CD4-positive, CD25-positive, alpha-beta regulatory T cell (primary cell): ENCODE measurements at regions not wholly inside any gene's neighbourhood (a gene's known extent, or its start where the extent isn't known, plus 50 kb on each side); places are given as distances from the start of the nearest gene placed in this dataset.

ENCODE experiments used
- ATAC-seq, 2 donors: fragments of 150-1000 bp; cut with Tn5 transposase; one replicate each; pipeline ENCODE4 v1.10.0; 2021; ENCODE audit warnings: low read depth in 2 of 2, moderate number of reproducible peaks in 2 of 2, moderate library complexity in 1 of 2
- DNase-seq, 3 donors: peaks; one replicate each; pipeline versions ENCODE4 v3.0.0 to v3.0.0-alpha.2; 2012 to 2022; ENCODE audit warnings: mixed read lengths in 1 of 3
- H3K27ac ChIP-seq: one replicate; pipeline ENCODE4 v1.7.0; 2013; ENCODE audit warnings: mild to moderate bottlenecking, low read length; ENCODE audit not compliant: insufficient read depth, poor library complexity, severe bottlenecking
- H3K27me3 ChIP-seq: one replicate; pipeline ENCODE4 v1.7.0; 2013; ENCODE audit warnings: low read length; ENCODE audit not compliant: control insufficient read depth, insufficient read depth
- H3K36me3 ChIP-seq: one replicate; pipeline ENCODE4 v1.7.0; 2013; ENCODE audit warnings: mild to moderate bottlenecking, low read length, moderate library complexity; ENCODE audit not compliant: control insufficient read depth, insufficient read depth
- H3K4me1 ChIP-seq: 2 replicates; pipeline ENCODE4 v1.7.0; 2013; ENCODE audit warnings: mild to moderate bottlenecking, low read length; ENCODE audit not compliant: insufficient read depth, control insufficient read depth, poor library complexity, severe bottlenecking
- H3K4me3 ChIP-seq: one replicate; pipeline ENCODE4 v1.7.0; 2013; ENCODE audit warnings: low read depth, mild to moderate bottlenecking, low read length, moderate library complexity
- H3K9me3 ChIP-seq, 2 experiments: 1 replicate in 1 of 2; 2 replicates in 1 of 2; pipeline ENCODE4 v1.7.0; 2013; ENCODE audit warnings: low read length in 2 of 2, mild to moderate bottlenecking in 1 of 2, moderate library complexity in 1 of 2; ENCODE audit not compliant: control insufficient read depth in 2 of 2
- H3K27ac Mint-ChIP-seq, 3 donors: one replicate each; pipeline ENCODE4 v1.8.0; 2020 to 2022; ENCODE audit warnings: mild to moderate bottlenecking in 3 of 3, mixed read lengths in 3 of 3, moderate library complexity in 2 of 3
- H3K27me3 Mint-ChIP-seq: one replicate; pipeline ENCODE4 v1.8.0; 2022; ENCODE audit warnings: mild to moderate bottlenecking, mixed read lengths
- H3K36me3 Mint-ChIP-seq: one replicate; pipeline ENCODE4 v1.8.0; 2020; ENCODE audit warnings: mixed read lengths
- H3K4me1 Mint-ChIP-seq, 4 donors: one replicate each; pipeline ENCODE4 v1.8.0; 2020 to 2022; ENCODE audit warnings: mixed read lengths in 4 of 4, mild to moderate bottlenecking in 1 of 4
- H3K4me3 Mint-ChIP-seq, 4 donors: one replicate each; pipeline ENCODE4 v1.8.0; 2020 to 2022; ENCODE audit warnings: mild to moderate bottlenecking in 4 of 4, mixed read lengths in 4 of 4, moderate library complexity in 3 of 4
- H3K9me3 Mint-ChIP-seq, 7 donors: one replicate each; pipeline ENCODE4 v1.8.0; 2020 to 2022; ENCODE audit warnings: mixed read lengths in 7 of 7, mild to moderate bottlenecking in 3 of 7, moderate library complexity in 2 of 7

GRCh38 chr7:24455813-24456525 lies 117.3 kb upstream of the PALS2 start:
- peaks cover 1% of the 10 kb centered on the region for H3K27me3 ChIP-seq
- Mint-ChIP-seq H3K4me1 (no peaks in the 10 kb centered on the region), H3K9me3 (no peaks in the 10 kb centered on the region), H3K27ac (no peak overlapping the region), H3K4me3 (no peak overlapping the region), H3K27me3 (peaks cover 8% of the 10 kb centered on the region), H3K36me3 (no peaks in the 10 kb centered on the region)
- H3K36me3 ChIP-seq: no peaks in the 10 kb centered on the region
- no peak for ATAC-seq
- H3K9me3 ChIP-seq: no peaks in the 10 kb centered on the region
- DNase-seq: no peak
- H3K4me1 ChIP-seq: no peaks in the 10 kb centered on the region
- no peak overlapping the region for H3K27ac ChIP-seq
- H3K4me3 ChIP-seq: no peak overlapping the region

- Mint-ChIP-seq H3K36me3 (no peaks in the 10 kb centered on the region), H3K9me3 (no peaks in the 10 kb centered on the region), H3K4me1 (no peaks in the 10 kb centered on the region), H3K4me3 (no peak overlapping the region), H3K27ac (no peak overlapping the region), H3K27me3 (peaks cover 8% of the 10 kb centered on the region)
- no peaks in the 10 kb centered on the region for H3K4me1 ChIP-seq
- peaks cover 1% of the 10 kb centered on the region for H3K27me3 ChIP-seq
- no peak overlapping the region for H3K27ac ChIP-seq
- no peak for ATAC-seq
- H3K36me3 ChIP-seq: no peaks in the 10 kb centered on the region
- no peak for DNase-seq
- H3K9me3 ChIP-seq: no peaks in the 10 kb centered on the region
- H3K4me3 ChIP-seq: no peak overlapping the region
These were observed 116.6 kb upstream of the PALS2 start for GRCh38 chr7:24456526-24457218.

GRCh38 chr7:24457219-24457558 lies 116.1 kb upstream of the PALS2 start:
- H3K9me3 Mint-ChIP-seq: no peaks in the 10 kb centered on the region

GRCh38 chr7:24462117-24462516 lies 111.1 kb upstream of the PALS2 start:
- H3K9me3 Mint-ChIP-seq: no peaks in the 10 kb centered on the region
- no peaks in the 10 kb centered on the region for H3K27me3 Mint-ChIP-seq
- H3K27ac ChIP-seq: no peak overlapping the region
- H3K9me3 ChIP-seq: no peaks in the 10 kb centered on the region
- H3K36me3 Mint-ChIP-seq: no peaks in the 10 kb centered on the region
- no peaks in the 10 kb centered on the region for H3K4me1 Mint-ChIP-seq
- no peak overlapping the region for H3K4me3 ChIP-seq
- H3K36me3 ChIP-seq: no peaks in the 10 kb centered on the region
- no peak overlapping the region for H3K4me3 Mint-ChIP-seq
- H3K27ac Mint-ChIP-seq: no peak overlapping the region
- peaks cover 5% of the 10 kb centered on the region for H3K27me3 ChIP-seq
- DNase-seq (no peak), ATAC-seq (no peak)
- H3K4me1 ChIP-seq: no peaks in the 10 kb centered on the region

More at GRCh38 chr7:24457219-24457558, 116.1 kb upstream of the PALS2 start:
- no peaks in the 10 kb centered on the region for H3K4me1 Mint-ChIP-seq
- no peak overlapping the region for H3K4me3 ChIP-seq
- no peak for DNase-seq
- no peaks in the 10 kb centered on the region for H3K36me3 Mint-ChIP-seq
- no peaks in the 10 kb centered on the region for H3K36me3 ChIP-seq
- peaks cover 1% of the 10 kb centered on the region for H3K27me3 ChIP-seq
- H3K4me1 ChIP-seq: no peaks in the 10 kb centered on the region
- no peak overlapping the region for H3K4me3 Mint-ChIP-seq
- H3K27me3 Mint-ChIP-seq: peaks cover 8% of the 10 kb centered on the region
- H3K27ac Mint-ChIP-seq: no peak overlapping the region
- H3K9me3 ChIP-seq: no peaks in the 10 kb centered on the region
- no peak overlapping the region for H3K27ac ChIP-seq
- no peak for ATAC-seq

- Histone ChIP-seq H3K27me3 (peaks cover 5% of the 10 kb centered on the region), H3K9me3 (no peaks in the 10 kb centered on the region), H3K27ac (no peak overlapping the region), H3K4me1 (no peaks in the 10 kb centered on the region), H3K4me3 (no peak overlapping the region), H3K36me3 (no peaks in the 10 kb centered on the region)
- ATAC-seq (no peak), DNase-seq (no peak)
- Mint-ChIP-seq H3K27ac (no peak overlapping the region), H3K9me3 (no peaks in the 10 kb centered on the region), H3K4me1 (no peaks in the 10 kb centered on the region), H3K4me3 (no peak overlapping the region), H3K36me3 (no peaks in the 10 kb centered on the region), H3K27me3 (no peaks in the 10 kb centered on the region)
These were observed 110.3 kb upstream of the PALS2 start for GRCh38 chr7:24462984-24463383.

- Histone ChIP-seq H3K36me3 (no peaks in the 10 kb centered on the region), H3K4me3 (no peak overlapping the region), H3K27ac (no peak overlapping the region), H3K4me1 (no peaks in the 10 kb centered on the region), H3K9me3 (no peaks in the 10 kb centered on the region), H3K27me3 (peaks cover 5% of the 10 kb centered on the region)
- DNase-seq (no peak), ATAC-seq (no peak)
- Mint-ChIP-seq H3K36me3 (no peaks in the 10 kb centered on the region), H3K27ac (no peak overlapping the region), H3K27me3 (no peaks in the 10 kb centered on the region), H3K4me3 (no peak overlapping the region), H3K4me1 (no peaks in the 10 kb centered on the region), H3K9me3 (no peaks in the 10 kb centered on the region)
These were observed 109.8 kb upstream of the PALS2 start for GRCh38 chr7:24463474-24463873.

- ATAC-seq: no peak
- Mint-ChIP-seq H3K9me3 (no peaks in the 10 kb centered on the region), H3K4me3 (no peak overlapping the region), H3K36me3 (no peaks in the 10 kb centered on the region), H3K27me3 (no peaks in the 10 kb centered on the region), H3K4me1 (no peaks in the 10 kb centered on the region), H3K27ac (no peak overlapping the region)
- Histone ChIP-seq H3K9me3 (no peaks in the 10 kb centered on the region), H3K4me3 (no peak overlapping the region), H3K4me1 (no peaks in the 10 kb centered on the region), H3K27me3 (peaks cover 5% of the 10 kb centered on the region), H3K36me3 (no peaks in the 10 kb centered on the region), H3K27ac (no peak overlapping the region)
- DNase-seq: no peak
These were observed 108.4 kb upstream of the PALS2 start for GRCh38 chr7:24464861-24465260.

- no peak overlapping the region for H3K4me3 ChIP-seq
- Mint-ChIP-seq H3K27me3 (peaks cover 4% of the 10 kb centered on the region), H3K4me1 (no peaks in the 10 kb centered on the region), H3K27ac (no peak overlapping the region), H3K9me3 (no peaks in the 10 kb centered on the region), H3K4me3 (no peak overlapping the region), H3K36me3 (no peaks in the 10 kb centered on the region)
- H3K4me1 ChIP-seq: no peaks in the 10 kb centered on the region
- no peak for DNase-seq
- ATAC-seq: no peak
- no peak overlapping the region for H3K27ac ChIP-seq
- peaks cover 4% of the 10 kb centered on the region for H3K27me3 ChIP-seq
- H3K36me3 ChIP-seq: no peaks in the 10 kb centered on the region
- H3K9me3 ChIP-seq: no peaks in the 10 kb centered on the region
These were observed 107.0 kb upstream of the PALS2 start for GRCh38 chr7:24466168-24466768.
